ENCODE measurements at regions not wholly inside any gene's neighbourhood (a gene's known extent, or its start where the extent isn't known, plus 50 kb on each side); places are given as distances from the start of the nearest gene placed in this dataset.

DNA sequence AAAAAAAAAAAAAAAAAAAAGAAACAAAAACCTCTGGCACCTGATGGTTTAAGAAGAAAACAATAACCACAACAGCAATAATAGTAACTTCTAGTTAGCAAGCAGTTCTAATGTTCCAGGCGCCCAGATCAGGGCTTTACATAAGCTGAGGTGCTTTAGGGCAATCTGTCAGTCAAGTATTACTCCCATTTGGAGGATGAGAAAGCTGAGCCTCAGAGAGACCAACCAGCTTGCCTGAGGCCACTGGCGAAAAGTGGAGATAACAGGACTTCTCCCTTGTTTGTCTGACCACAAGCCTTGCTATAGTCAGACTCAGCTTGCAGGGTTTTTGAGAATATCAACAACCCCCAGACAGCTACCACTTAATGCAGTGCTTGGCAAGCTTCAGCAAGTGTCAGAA lies 83.5 kb upstream of the BOD1 start:
- intact Hi-C loops (cut with DNase I; ENCODE audit: low total_unique reads), result no loop called here
- no peaks in the 10 kb centered on the region for H3K27me3 ChIP-seq
- TF ChIP-seq, protein P1, sequence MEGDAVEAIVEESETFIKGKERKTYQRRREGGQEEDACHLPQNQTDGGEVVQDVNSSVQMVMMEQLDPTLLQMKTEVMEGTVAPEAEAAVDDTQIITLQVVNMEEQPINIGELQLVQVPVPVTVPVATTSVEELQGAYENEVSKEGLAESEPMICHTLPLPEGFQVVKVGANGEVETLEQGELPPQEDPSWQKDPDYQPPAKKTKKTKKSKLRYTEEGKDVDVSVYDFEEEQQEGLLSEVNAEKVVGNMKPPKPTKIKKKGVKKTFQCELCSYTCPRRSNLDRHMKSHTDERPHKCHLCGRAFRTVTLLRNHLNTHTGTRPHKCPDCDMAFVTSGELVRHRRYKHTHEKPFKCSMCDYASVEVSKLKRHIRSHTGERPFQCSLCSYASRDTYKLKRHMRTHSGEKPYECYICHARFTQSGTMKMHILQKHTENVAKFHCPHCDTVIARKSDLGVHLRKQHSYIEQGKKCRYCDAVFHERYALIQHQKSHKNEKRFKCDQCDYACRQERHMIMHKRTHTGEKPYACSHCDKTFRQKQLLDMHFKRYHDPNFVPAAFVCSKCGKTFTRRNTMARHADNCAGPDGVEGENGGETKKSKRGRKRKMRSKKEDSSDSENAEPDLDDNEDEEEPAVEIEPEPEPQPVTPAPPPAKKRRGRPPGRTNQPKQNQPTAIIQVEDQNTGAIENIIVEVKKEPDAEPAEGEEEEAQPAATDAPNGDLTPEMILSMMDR (IDR thresholded peaks at IDR 0.05), result no peak
- no peak for TF ChIP-seq POLR2A (IDR thresholded peaks at IDR 0.05)

DNA sequence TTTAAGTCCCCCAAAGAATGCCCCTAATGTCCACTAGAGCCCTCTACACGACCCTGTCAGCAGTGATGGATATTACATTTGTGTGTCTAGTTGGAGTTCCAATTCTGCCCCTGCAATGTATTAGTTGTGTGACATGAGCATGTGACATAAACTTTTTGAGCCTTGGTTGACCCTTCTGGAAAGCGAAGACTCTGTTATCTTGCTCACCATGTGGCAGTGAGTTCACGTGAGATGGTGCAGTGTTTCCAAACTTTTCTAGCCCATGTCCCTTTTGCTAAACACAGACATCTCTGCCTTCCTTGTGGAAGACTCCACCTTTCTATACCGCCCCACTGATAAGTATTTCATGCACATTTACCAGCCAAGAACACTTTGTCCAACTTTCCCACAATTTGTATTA lies 87.0 kb upstream of the BOD1 start:
- Histone ChIP-seq H3K4me3 (no peak overlapping the region), H3K4me1 (no peaks in the 10 kb centered on the region), H3K27me3 (no peaks in the 10 kb centered on the region), H3K27ac (no peak overlapping the region), H3K9me3 (no peaks in the 10 kb centered on the region), H3K36me3 (no peaks in the 10 kb centered on the region)
- no peak for DNase-seq
- intact Hi-C loops (cut with DNase I; ENCODE audit: low total_unique reads), result no loop called here
- no peak for TF ChIP-seq POLR2A (IDR thresholded peaks at IDR 0.05)
- TF ChIP-seq, protein P1 (IDR thresholded peaks at IDR 0.05), result no peak

More for the DNA sequence above, 83.5 kb upstream of the BOD1 start:
- no peaks in the 10 kb centered on the region for H3K36me3 ChIP-seq
- H3K4me3 ChIP-seq, result no peak overlapping the region
- H3K27ac ChIP-seq, result no peak overlapping the region
- no peak for DNase-seq
- no peaks in the 10 kb centered on the region for H3K9me3 ChIP-seq
- H3K4me1 ChIP-seq, result no peaks in the 10 kb centered on the region

- no peaks in the 10 kb centered on the region for H3K36me3 ChIP-seq
- no peak for DNase-seq
- intact Hi-C loops (cut with DNase I; ENCODE audit: low total_unique reads), result no loop called here
Measured at GRCh38 chr5:173704615-173705511, 88.4 kb upstream of the BOD1 start.

DNA sequence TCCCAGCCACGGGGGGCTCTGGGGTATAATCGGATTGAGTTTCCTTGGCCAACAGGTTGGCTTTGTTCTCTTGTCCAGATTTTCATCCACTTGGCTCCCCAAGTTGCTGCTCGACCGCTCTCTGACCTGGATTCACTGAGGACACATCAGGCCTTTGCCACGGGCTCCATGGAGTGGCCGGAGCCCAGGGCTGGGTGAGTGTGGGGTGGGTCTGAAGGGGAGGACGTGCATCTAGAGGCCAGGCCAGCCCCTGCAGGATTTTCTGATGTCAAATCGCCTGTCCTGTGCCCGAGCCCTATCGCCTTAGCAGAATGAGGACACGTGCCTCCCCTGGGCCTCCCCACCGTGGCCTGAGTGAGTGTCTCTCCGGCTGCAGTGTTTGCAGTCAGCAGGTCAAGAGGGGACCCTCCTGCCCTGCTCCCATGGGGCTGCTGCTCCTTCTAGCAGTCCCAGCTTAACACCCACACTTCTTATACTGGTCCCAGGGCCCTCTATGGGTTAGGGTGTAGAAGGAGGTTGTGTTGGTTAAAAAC lies 89.1 kb upstream of the BOD1 start:
- no peak overlapping the region for H3K4me3 ChIP-seq
- no peak for DNase-seq
- no peaks in the 10 kb centered on the region for H3K4me1 ChIP-seq
- no peak for TF ChIP-seq POLR2A (IDR thresholded peaks at IDR 0.05)
- TF ChIP-seq, protein P1 (IDR thresholded peaks at IDR 0.05), result no peak
- H3K27ac ChIP-seq, result no peak overlapping the region
- intact Hi-C loops (cut with DNase I; ENCODE audit: low total_unique reads), result no loop called here
- no peaks in the 10 kb centered on the region for H3K27me3 ChIP-seq
- no peaks in the 10 kb centered on the region for H3K9me3 ChIP-seq
- no peaks in the 10 kb centered on the region for H3K36me3 ChIP-seq

More at GRCh38 chr5:173704615-173705511, 88.4 kb upstream of the BOD1 start:
- Histone ChIP-seq H3K27me3 (no peaks in the 10 kb centered on the region), H3K27ac (no peak overlapping the region), H3K9me3 (no peaks in the 10 kb centered on the region), H3K4me3 (no peak overlapping the region), H3K4me1 (no peaks in the 10 kb centered on the region)
- TF ChIP-seq, protein P1 (IDR thresholded peaks at IDR 0.05), result no peak
- TF ChIP-seq POLR2A (IDR thresholded peaks at IDR 0.05), result no peak

GRCh38 chr5:173706700-173707099 lies 90.2 kb upstream of the BOD1 start:
- TF ChIP-seq, protein P1 (IDR thresholded peaks at IDR 0.05), result no peak
- no peak for TF ChIP-seq POLR2A (IDR thresholded peaks at IDR 0.05)
- H3K27me3 ChIP-seq, result no peaks in the 10 kb centered on the region
- intact Hi-C loops (cut with DNase I; ENCODE audit: low total_unique reads), result no loop called here
- H3K4me1 ChIP-seq, result no peaks in the 10 kb centered on the region
- no peak overlapping the region for H3K4me3 ChIP-seq
- DNase-seq, result no peak
- no peak overlapping the region for H3K27ac ChIP-seq
- no peaks in the 10 kb centered on the region for H3K9me3 ChIP-seq
- no peaks in the 10 kb centered on the region for H3K36me3 ChIP-seq
